RWPE1 (cell line): ENCODE measurements at regions not wholly inside any gene's neighbourhood (a gene's known extent, or its start where the extent isn't known, plus 50 kb on each side); places are given as distances from the start of the nearest gene placed in this dataset.

ENCODE experiments used
- CTCF ChIA-PET: fragments of 350-600 bp; sonication (Branson Sonifier 250); formaldehyde crosslinking; extraction: SDS; loops from one replicate; lab custom pipeline; 2021; lab: Yijun Ruan, JAX
- POLR2A ChIA-PET: fragments of 400-600 bp; formaldehyde crosslinking; extraction: SDS; loops from one replicate; lab custom pipeline; 2020; ENCODE audit warnings: antibody characterized with exemption; ENCODE audit not compliant: low non-redundant PET; lab: Yijun Ruan, JAX
- DNase-seq: peaks from one replicate; pipeline ENCODE4 v3.0.0; 2012; ENCODE audit warnings: low spot score
- H3K27ac ChIP-seq: fragments of 450-650 bp; 2 replicates; pipeline ENCODE4 v1.5.1; 2017
- TF ChIP-seq, protein P1 (sequence below): fragments of 450-650 bp; conservative IDR thresholded peaks from 2 replicates; pipeline ENCODE4 v1.5.1; 2017; ENCODE audit warnings: low read depth, mild to moderate bottlenecking

DNA sequence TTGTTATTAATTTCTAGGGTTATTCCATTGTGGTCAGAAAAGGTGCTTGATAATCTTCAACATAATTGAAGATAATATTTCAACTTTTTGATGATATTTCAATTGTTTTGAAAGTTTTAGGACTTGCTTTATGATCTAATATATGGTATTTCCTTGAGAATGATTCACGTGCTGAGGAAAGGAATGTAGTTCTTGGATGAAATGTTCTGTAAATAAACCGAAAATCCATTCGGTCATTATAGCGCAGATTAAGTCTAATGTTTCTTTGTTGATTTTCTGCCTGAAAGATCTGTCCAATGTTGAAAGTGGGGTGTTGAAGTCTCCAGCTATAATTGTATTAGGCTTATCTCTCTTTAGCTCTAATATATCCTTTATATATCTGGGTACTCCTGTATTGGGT is 617.5 kb upstream of the NECTIN3 start:
- POLR2A ChIA-PET: no interaction called here
- CTCF ChIA-PET: interaction anchor here (0.8 kb wide), 1 partner anchor 140 kb away, joined by 4 read pairs; no protein-coding TSS in a partner anchor
- TF ChIP-seq, protein P1, sequence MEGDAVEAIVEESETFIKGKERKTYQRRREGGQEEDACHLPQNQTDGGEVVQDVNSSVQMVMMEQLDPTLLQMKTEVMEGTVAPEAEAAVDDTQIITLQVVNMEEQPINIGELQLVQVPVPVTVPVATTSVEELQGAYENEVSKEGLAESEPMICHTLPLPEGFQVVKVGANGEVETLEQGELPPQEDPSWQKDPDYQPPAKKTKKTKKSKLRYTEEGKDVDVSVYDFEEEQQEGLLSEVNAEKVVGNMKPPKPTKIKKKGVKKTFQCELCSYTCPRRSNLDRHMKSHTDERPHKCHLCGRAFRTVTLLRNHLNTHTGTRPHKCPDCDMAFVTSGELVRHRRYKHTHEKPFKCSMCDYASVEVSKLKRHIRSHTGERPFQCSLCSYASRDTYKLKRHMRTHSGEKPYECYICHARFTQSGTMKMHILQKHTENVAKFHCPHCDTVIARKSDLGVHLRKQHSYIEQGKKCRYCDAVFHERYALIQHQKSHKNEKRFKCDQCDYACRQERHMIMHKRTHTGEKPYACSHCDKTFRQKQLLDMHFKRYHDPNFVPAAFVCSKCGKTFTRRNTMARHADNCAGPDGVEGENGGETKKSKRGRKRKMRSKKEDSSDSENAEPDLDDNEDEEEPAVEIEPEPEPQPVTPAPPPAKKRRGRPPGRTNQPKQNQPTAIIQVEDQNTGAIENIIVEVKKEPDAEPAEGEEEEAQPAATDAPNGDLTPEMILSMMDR: no peak
- no peak overlapping the region for H3K27ac ChIP-seq
- DNase-seq: no peak

DNA sequence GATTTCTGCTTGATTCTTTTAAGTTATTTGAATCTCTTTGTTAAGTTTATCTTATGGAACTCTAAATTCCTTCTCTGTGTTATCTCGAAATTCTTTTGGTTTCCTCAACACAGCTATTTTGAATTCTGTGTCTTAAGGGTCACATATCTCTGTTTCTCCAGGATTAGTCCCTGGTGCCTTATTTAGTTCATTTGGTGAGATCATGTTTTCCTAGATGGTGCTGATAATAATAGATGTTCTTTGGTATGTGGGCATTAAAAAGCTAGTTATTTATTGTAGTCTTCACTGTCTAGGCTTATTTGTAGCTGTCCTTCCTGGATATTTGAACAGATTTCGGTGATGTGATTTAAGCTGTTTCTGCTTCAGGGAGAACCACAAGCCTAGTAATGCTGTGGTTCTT is 615.6 kb upstream of the NECTIN3 start:
- POLR2A ChIA-PET: no interaction called here

DNA sequence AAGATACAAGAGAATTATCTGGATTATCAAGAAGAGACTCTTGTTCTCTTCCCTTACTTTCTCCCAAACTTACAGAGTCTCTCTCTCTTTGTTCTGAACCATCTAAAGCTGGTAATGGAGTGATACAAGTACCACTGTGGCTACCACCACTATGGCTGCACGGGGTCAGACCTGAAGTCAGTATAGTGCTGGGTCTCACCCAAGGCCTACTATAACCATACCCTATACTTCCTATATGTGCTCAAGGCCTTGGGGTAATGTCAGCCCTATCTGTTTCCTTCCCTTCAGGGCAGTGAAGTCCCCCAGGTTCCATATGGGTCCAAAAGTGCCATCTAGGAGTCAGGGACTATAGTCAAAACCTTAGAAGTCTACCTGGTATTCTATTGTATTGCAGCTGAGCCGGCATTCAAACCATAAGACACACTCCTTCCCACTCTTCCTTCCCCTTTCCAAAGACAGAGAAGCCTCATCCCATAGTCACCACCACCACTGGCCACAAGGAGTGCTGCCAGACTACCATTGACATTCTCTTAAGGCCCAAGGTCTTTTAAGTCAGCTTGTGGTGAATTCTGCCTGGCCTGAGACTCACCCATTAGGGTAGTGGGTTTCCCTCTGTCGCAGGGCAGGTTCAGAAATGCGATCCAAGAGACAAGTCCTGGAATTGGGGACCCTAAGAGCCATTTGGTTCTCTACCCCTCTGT is 615.0 kb upstream of the NECTIN3 start:
- ChIA-PET CTCF (no interaction called here), POLR2A (no interaction called here)
- DNase-seq: no peak
- no peak overlapping the region for H3K27ac ChIP-seq
- TF ChIP-seq, protein P1: no peak

More for the DNA sequence above, 615.6 kb upstream of the NECTIN3 start:
- CTCF ChIA-PET: no interaction called here
- TF ChIP-seq, protein P1: no peak
- no peak for DNase-seq
- H3K27ac ChIP-seq: no peak overlapping the region

DNA sequence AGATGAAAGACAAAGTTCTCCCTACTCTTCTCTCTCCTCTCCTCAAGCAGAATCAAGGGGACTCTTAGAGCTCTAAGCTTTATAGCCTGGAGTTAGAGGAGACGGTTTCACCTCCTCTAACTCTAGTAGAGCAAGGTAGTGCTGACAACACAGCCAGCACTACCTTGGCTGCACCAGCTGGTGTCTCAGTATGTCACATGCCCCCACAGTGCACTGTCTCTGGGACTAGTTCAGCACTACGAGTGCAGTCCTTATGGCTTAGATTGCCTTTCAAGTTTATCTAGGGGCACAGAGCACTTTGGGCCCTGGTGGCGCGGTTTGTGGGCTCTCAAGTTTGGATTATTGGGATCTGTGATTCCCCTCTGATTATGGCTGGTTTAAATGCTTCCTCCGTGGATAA is 614.1 kb upstream of the NECTIN3 start:
- no peak for DNase-seq
- CTCF ChIA-PET: no interaction called here
- H3K27ac ChIP-seq: no peak overlapping the region
- POLR2A ChIA-PET: no interaction called here
- TF ChIP-seq, protein P1: no peak

DNA sequence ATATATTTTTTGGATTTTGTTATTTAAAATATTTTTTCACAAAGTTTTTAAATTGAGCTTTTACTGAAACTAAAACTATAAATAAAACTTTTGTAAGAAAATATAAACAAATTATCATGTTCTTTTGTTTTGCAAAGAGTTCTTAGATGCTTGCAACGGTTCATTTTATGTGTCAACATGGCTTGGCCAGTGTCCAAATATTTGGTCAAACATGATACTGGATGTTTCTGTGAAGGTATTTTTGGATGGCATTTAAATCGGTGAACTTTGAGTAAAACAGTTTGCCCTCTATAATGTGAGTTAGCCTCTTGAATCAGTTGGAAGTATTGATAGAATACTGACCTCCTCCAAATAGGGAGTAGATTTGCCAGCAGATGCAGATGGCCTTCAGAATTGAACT is 612.6 kb upstream of the NECTIN3 start:
- H3K27ac ChIP-seq: no peak overlapping the region
- ChIA-PET POLR2A (no interaction called here), CTCF (no interaction called here)
- no peak for DNase-seq
- TF ChIP-seq, protein P1: no peak

DNA sequence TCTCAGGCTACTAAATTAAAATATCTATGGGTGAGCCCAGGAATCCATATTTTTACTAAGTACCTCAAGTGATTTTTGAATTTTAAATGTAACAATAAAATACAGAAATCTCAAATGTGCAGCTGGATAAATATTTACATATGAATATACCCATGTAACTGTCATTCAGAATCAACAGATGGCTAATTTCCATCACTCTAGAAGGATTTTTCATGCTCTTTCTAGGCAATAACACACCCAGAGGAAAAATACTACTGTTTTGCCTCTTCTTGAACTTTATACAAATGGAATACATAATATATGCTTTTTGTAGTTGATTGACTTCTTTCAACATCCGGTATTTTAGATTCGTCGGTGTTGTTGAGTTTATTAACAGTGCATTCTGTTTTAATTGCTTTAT is 601.3 kb upstream of the NECTIN3 start:
- DNase-seq: no peak
- no peak overlapping the region for H3K27ac ChIP-seq
- ChIA-PET POLR2A (no interaction called here), CTCF (no interaction called here)
- TF ChIP-seq, protein P1: no peak
